CD14-positive monocyte (primary cell): ENCODE measurements at regions not wholly inside any gene's neighbourhood (a gene's known extent, or its start where the extent isn't known, plus 50 kb on each side); places are given as distances from the start of the nearest gene placed in this dataset.

Experiments
- DNase-seq, 3 donors: peaks; one replicate each; pipeline ENCODE4 v3.0.0-alpha.2; 2011 to 2022
- H2AFZ ChIP-seq: 2 replicates; pipeline ENCODE4 v1.6.0; 2012; ENCODE audit warnings: mild to moderate bottlenecking, low read depth, low read length, inconsistent platforms; ENCODE audit not compliant: insufficient read depth, poor library complexity, severe bottlenecking
- H3K27ac ChIP-seq, 2 donors: 1 replicate in 1 of 2; 2 replicates in 1 of 2; pipeline ENCODE4 v1.5.1; 2012 to 2013; ENCODE audit warnings: low read length in 2 of 2, control low read depth in 1 of 2, inconsistent platforms in 1 of 2, low read depth in 1 of 2, mild to moderate bottlenecking in 1 of 2
- H3K27me3 ChIP-seq, 2 donors: one replicate each; pipeline versions ENCODE4 v1.6.0 to v1.6.1; 2011 to 2013; ENCODE audit warnings: low read length in 2 of 2; ENCODE audit not compliant: control insufficient read depth in 2 of 2, insufficient read depth in 2 of 2
- H3K36me3 ChIP-seq, 2 donors: replicated peaks in 1 of 2; 1 replicate in 1 of 2; 2 replicates in 1 of 2; pipeline versions ENCODE4 v1.5.1 to v1.6.1; 2012 to 2013; ENCODE audit warnings: low read length in 2 of 2, control low read depth in 1 of 2, inconsistent platforms in 1 of 2, mild to moderate bottlenecking in 1 of 2; ENCODE audit not compliant: insufficient read depth in 2 of 2, control insufficient read depth in 1 of 2
- H3K4me1 ChIP-seq, 2 donors: 1 replicate in 1 of 2; 2 replicates in 1 of 2; pipeline versions ENCODE4 v1.5.1 to v1.6.1; 2012 to 2013; ENCODE audit warnings: low read length in 2 of 2, control low read depth in 1 of 2, inconsistent platforms in 1 of 2, mild to moderate bottlenecking in 1 of 2, moderate library complexity in 1 of 2; ENCODE audit not compliant: insufficient read depth in 2 of 2, control insufficient read depth in 1 of 2
- H3K4me2 ChIP-seq: replicated peaks from 2 replicates; pipeline ENCODE3; 2012; ENCODE audit warnings: low read length, moderate library complexity, mild to moderate bottlenecking; ENCODE audit not compliant: poor library complexity, severe bottlenecking; ENCODE audit errors: extremely low read depth
- H3K4me3 ChIP-seq, 3 experiments: fragments of 200-600 bp in 1 of 3; sonication (generic) in 1 of 3; replicated peaks in 1 of 3; 1 replicate in 2 of 3; 2 replicates in 1 of 3; pipeline ENCODE4 v1.5.1; 2011 to 2013; ENCODE audit warnings: low read length in 3 of 3, mild to moderate bottlenecking in 3 of 3, control low read depth in 2 of 3, low read depth in 2 of 3, inconsistent platforms in 1 of 3, moderate library complexity in 1 of 3
- H3K79me2 ChIP-seq: 2 replicates; pipeline ENCODE4 v1.6.0; 2012; ENCODE audit warnings: mild to moderate bottlenecking, control low read depth, inconsistent platforms, low read length, moderate library complexity; ENCODE audit not compliant: insufficient read depth
- H3K9ac ChIP-seq: 2 replicates; pipeline ENCODE4 v1.6.0; 2017; ENCODE audit warnings: low read length, mild to moderate bottlenecking; ENCODE audit not compliant: insufficient read depth, poor library complexity, severe bottlenecking
- H3K9me3 ChIP-seq, 2 donors: replicated peaks in 1 of 2; 1 replicate in 1 of 2; 2 replicates in 1 of 2; pipeline versions ENCODE4 v1.5.1 to v1.6.1; 2012 to 2013; ENCODE audit warnings: low read length in 2 of 2, control low read depth in 1 of 2; ENCODE audit not compliant: control insufficient read depth in 1 of 2, insufficient read depth in 1 of 2
- H4K20me1 ChIP-seq: 2 replicates; pipeline ENCODE4 v1.6.0; 2012; ENCODE audit warnings: mild to moderate bottlenecking, low read length, control low read depth, moderate library complexity; ENCODE audit not compliant: insufficient read depth
- H3K27ac Mint-ChIP-seq, 7 donors: one replicate each; pipeline ENCODE4 v1.8.0; 2020; ENCODE audit warnings: mild to moderate bottlenecking in 7 of 7, mixed read lengths in 7 of 7, moderate library complexity in 6 of 7, inconsistent platforms in 2 of 7
- H3K27me3 Mint-ChIP-seq, 3 donors: one replicate each; pipeline ENCODE4 v1.8.0; 2021 to 2022; ENCODE audit warnings: low read depth in 3 of 3, mild to moderate bottlenecking in 3 of 3, mixed read lengths in 3 of 3, moderate library complexity in 3 of 3, inconsistent platforms in 1 of 3
- H3K36me3 Mint-ChIP-seq, 2 donors: one replicate each; pipeline ENCODE4 v1.8.0; 2020; ENCODE audit warnings: mixed read lengths in 2 of 2, inconsistent platforms in 1 of 2, mild to moderate bottlenecking in 1 of 2
- H3K4me1 Mint-ChIP-seq: one replicate; pipeline ENCODE4 v1.8.0; 2020; ENCODE audit warnings: mild to moderate bottlenecking, mixed read lengths
- H3K4me3 Mint-ChIP-seq, 2 donors: one replicate each; pipeline ENCODE4 v1.8.0; 2020; ENCODE audit warnings: mild to moderate bottlenecking in 2 of 2, mixed read lengths in 2 of 2, moderate library complexity in 1 of 2
- H3K9me3 Mint-ChIP-seq, 7 donors: one replicate each; pipeline ENCODE4 v1.8.0; 2020 to 2022; ENCODE audit warnings: mixed read lengths in 7 of 7, mild to moderate bottlenecking in 6 of 7, moderate library complexity in 6 of 7, inconsistent platforms in 2 of 7
- WGBS: methylation state at CpG from one replicate; pipeline ENCODE4 v1.1.5; 2013; ENCODE audit warnings: missing lambda C conversion rate; ENCODE audit not compliant: insufficient coverage; 5-methylcytosine and 5-hydroxymethylcytosine counted together
- intact Hi-C, 2 donors: fragments of 100-400 bp; cut with micrococcal nuclease; formaldehyde crosslinking; loops; one replicate each; pipeline versions ENCODE4 v1.15.0 to v1.15.1; 2023
- TF ChIP-seq, protein P1 (sequence below): fragments of 200-600 bp; IDR thresholded peaks from one replicate; pipeline ENCODE4 v1.8.0; 2022; ENCODE audit warnings: antibody characterized with exemption, mild to moderate bottlenecking

DNA sequence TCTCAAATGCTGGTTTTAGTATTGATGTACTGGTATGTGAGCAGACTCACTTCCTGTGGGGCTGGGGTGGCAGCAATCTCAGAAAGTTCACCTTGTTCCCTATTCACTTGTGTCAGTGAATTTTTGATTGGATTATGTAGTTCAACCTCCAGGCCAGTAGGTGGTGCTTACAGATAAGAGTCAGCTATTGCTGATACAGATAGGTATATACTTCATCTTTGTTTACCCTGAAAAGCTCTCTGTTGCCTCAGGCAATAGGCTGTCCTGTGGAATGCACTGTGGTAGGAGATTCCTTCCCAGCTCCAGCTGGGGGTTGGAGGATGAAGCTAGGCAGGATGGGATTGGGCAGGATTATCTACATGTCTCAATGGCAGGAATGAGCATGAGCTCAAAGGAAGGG lies 851.2 kb upstream of the EYS start:
- peaks cover 0 to 5% (median 2%) of the 10 kb centered on the region in 7 donors for H3K9me3 Mint-ChIP-seq

DNA sequence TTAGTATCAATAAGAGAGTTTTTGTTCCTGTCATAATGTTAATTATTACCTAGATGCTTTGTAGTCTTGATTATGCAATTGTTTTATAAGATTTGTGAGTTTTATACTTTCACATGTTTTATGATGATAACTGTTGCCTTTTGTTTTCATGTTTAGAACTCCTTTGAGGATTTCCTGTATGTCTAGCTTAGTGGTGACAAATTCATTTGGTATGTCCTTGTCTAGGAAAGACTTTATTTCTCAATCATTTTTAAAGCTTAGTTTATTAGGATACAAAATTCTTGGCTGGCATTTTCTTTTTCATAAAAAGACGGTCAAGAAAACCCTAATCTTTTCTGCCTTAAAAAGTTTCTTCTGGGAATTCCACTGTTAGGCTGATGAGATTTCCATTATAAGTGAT lies 849.9 kb upstream of the EYS start:
- Histone ChIP-seq H3K27me3 (no peaks in the 10 kb centered on the region), H3K4me3 (no peak overlapping the region), H2AFZ (no peak overlapping the region), H3K9me3 (peaks cover 0 to 7% of the 10 kb centered on the region in 2 donors), H3K9ac (no peak overlapping the region), H3K79me2 (no peaks in the 10 kb centered on the region), H4K20me1 (no peaks in the 10 kb centered on the region), H3K27ac (no peak overlapping the region), H3K4me1 (no peaks in the 10 kb centered on the region), H3K36me3 (no peaks in the 10 kb centered on the region), H3K4me2 (no peak overlapping the region)
- H3K27me3 Mint-ChIP-seq: no peaks in the 10 kb centered on the region
- DNase-seq: no peak
- no peaks in the 10 kb centered on the region for H3K36me3 Mint-ChIP-seq
- no peak overlapping the region for H3K27ac Mint-ChIP-seq
- intact Hi-C loops: no loop called here
- no peaks in the 10 kb centered on the region for H3K4me1 Mint-ChIP-seq
- H3K9me3 Mint-ChIP-seq: peaks cover 0 to 5% (median 2%) of the 10 kb centered on the region in 7 donors
- H3K4me3 Mint-ChIP-seq: no peak overlapping the region
- no CpG with 5 or more reads among the region's 1 CpG for WGBS
- TF ChIP-seq, protein P1, sequence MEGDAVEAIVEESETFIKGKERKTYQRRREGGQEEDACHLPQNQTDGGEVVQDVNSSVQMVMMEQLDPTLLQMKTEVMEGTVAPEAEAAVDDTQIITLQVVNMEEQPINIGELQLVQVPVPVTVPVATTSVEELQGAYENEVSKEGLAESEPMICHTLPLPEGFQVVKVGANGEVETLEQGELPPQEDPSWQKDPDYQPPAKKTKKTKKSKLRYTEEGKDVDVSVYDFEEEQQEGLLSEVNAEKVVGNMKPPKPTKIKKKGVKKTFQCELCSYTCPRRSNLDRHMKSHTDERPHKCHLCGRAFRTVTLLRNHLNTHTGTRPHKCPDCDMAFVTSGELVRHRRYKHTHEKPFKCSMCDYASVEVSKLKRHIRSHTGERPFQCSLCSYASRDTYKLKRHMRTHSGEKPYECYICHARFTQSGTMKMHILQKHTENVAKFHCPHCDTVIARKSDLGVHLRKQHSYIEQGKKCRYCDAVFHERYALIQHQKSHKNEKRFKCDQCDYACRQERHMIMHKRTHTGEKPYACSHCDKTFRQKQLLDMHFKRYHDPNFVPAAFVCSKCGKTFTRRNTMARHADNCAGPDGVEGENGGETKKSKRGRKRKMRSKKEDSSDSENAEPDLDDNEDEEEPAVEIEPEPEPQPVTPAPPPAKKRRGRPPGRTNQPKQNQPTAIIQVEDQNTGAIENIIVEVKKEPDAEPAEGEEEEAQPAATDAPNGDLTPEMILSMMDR: no peak

More for the DNA sequence above, 851.2 kb upstream of the EYS start:
- Histone ChIP-seq H3K27me3 (no peaks in the 10 kb centered on the region), H3K27ac (no peak overlapping the region), H4K20me1 (no peaks in the 10 kb centered on the region), H3K79me2 (no peaks in the 10 kb centered on the region), H3K9ac (no peak overlapping the region), H3K4me1 (no peaks in the 10 kb centered on the region), H3K36me3 (no peaks in the 10 kb centered on the region), H3K4me3 (no peak overlapping the region), H3K9me3 (peaks cover 0 to 7% of the 10 kb centered on the region in 2 donors), H2AFZ (no peak overlapping the region), H3K4me2 (no peak overlapping the region)
- Mint-ChIP-seq H3K36me3 (no peaks in the 10 kb centered on the region), H3K4me1 (no peaks in the 10 kb centered on the region), H3K27me3 (no peaks in the 10 kb centered on the region), H3K4me3 (no peak overlapping the region), H3K27ac (no peak overlapping the region)
- peak in 2 of 3 donors; percentile 1 to 5 for DNase-seq
- TF ChIP-seq, protein P1: peak; percentile 43
- intact Hi-C loops: no loop called here
